Prostate gland (tissue), 2 donors: ENCODE measurements at regions not wholly inside any gene's neighbourhood (a gene's known extent, or its start where the extent isn't known, plus 50 kb on each side); places are given as distances from the start of the nearest gene placed in this dataset.
A peak's percentile ranks its signal among the peaks of the same experiment; 100 is the strongest.

Source experiments
- DNase-seq: peaks from one replicate; pipeline ENCODE4 v3.0.0-alpha.2; 2019; ENCODE audit warnings: low spot score
- H3K27ac ChIP-seq, 2 donors: fragments of 200-600 bp; sonication (generic); 2 replicates each; pipeline ENCODE4 v1.5.1; 2017 to 2019
- H3K27me3 ChIP-seq: fragments of 200-600 bp; sonication (generic); replicated peaks from 2 replicates; pipeline ENCODE4 v1.5.1; 2019; ENCODE audit not compliant: insufficient read depth
- H3K36me3 ChIP-seq, 2 donors: fragments of 200-600 bp; sonication (generic); 1 replicate in 1 of 2; 2 replicates in 1 of 2; pipeline versions ENCODE4 v1.5.1 to v1.8.1; 2017 to 2019
- H3K4me1 ChIP-seq: fragments of 200-600 bp; sonication (generic); replicated peaks from 2 replicates; pipeline ENCODE4 v1.5.1; 2019
- H3K4me3 ChIP-seq, 2 donors: fragments of 200-600 bp; sonication (generic); 2 replicates each; pipeline ENCODE4 v1.5.1; 2017 to 2019
- H3K9me3 ChIP-seq: fragments of 200-600 bp; sonication (generic); 2 replicates; pipeline ENCODE4 v1.5.1; 2017
- CTCF ChIP-seq, 4 experiments: fragments of 200-600 bp in 2 of 4; fragments of 450-650 bp in 2 of 4; sonication (generic) in 2 of 4; IDR thresholded peaks; 1 replicate in 3 of 4; 2 replicates in 1 of 4; pipeline ENCODE4 v1.5.1; 2016 to 2019; ENCODE audit warnings: antibody characterized with exemption in 4 of 4, mild to moderate bottlenecking in 2 of 4, moderate library complexity in 2 of 4
- POLR2A ChIP-seq: fragments of 450-650 bp; IDR thresholded peaks from one replicate; pipeline ENCODE4 v1.6.1; 2016; ENCODE audit warnings: antibody characterized with exemption, mild to moderate bottlenecking
- POLR2AphosphoS5 ChIP-seq: sonication (generic); formaldehyde crosslinking; IDR thresholded peaks from one replicate; pipeline ENCODE4 v1.6.1; 2017; ENCODE audit warnings: antibody characterized with exemption
- WGBS: methylation state at CpG from one replicate; pipeline ENCODE4 v1.1.5; 2018; 5-methylcytosine and 5-hydroxymethylcytosine counted together
- intact Hi-C: fragments of 100-400 bp; cut with DNase I; formaldehyde crosslinking; loops from one replicate; pipeline ENCODE4 v1.14.2; 2022

GRCh38 chr1:58919226-58919958 is 135.5 kb upstream of the JUN start:
- DNase-seq = no peak
- Histone ChIP-seq H3K36me3 (no peaks in the 10 kb centered on the region), H3K4me1 (peaks cover 8% of the 10 kb centered on the region), H3K4me3 (no peak overlapping the region), H3K27ac (no peak overlapping the region), H3K9me3 (no peaks in the 10 kb centered on the region), H3K27me3 (no peaks in the 10 kb centered on the region)
- 94% methylated on average over 9 of the region's 9 CpGs for WGBS
- TF ChIP-seq CTCF (IDR thresholded peaks at IDR 0.05) = no peak
- no peak for TF ChIP-seq POLR2AphosphoS5
- no peak for TF ChIP-seq POLR2A
- intact Hi-C loops = no loop called here

- H3K4me1 ChIP-seq = peaks cover 8% of the 10 kb centered on the region
- no peak overlapping the region for H3K4me3 ChIP-seq
- H3K9me3 ChIP-seq = no peaks in the 10 kb centered on the region
- WGBS = 87% methylated on average over 4 of the region's 4 CpGs
- H3K27me3 ChIP-seq = no peaks in the 10 kb centered on the region
- TF ChIP-seq CTCF (IDR thresholded peaks at IDR 0.05) (no peak), POLR2AphosphoS5 (no peak), POLR2A (no peak)
- intact Hi-C loops = no loop called here
- no peaks in the 10 kb centered on the region for H3K36me3 ChIP-seq
- H3K27ac ChIP-seq = no peak overlapping the region
- DNase-seq = no peak
Observed at GRCh38 chr1:58919959-58920321, 136.1 kb upstream of the JUN start.

- Histone ChIP-seq H3K4me1 (peaks cover 8% of the 10 kb centered on the region), H3K27ac (no peak overlapping the region), H3K4me3 (no peak overlapping the region), H3K36me3 (no peaks in the 10 kb centered on the region), H3K27me3 (no peaks in the 10 kb centered on the region), H3K9me3 (no peaks in the 10 kb centered on the region)
- 96% methylated on average over 3 of the region's 3 CpGs for WGBS
- DNase-seq = no peak
- intact Hi-C loops = no loop called here
- no peak for TF ChIP-seq POLR2A
- TF ChIP-seq POLR2AphosphoS5 = no peak
- no peak for TF ChIP-seq CTCF (IDR thresholded peaks at IDR 0.05)
Observed at GRCh38 chr1:58921342-58921741, 137.5 kb upstream of the JUN start.

GRCh38 chr1:58921751-58922150 is 137.9 kb upstream of the JUN start:
- DNase-seq = no peak
- H3K9me3 ChIP-seq = no peaks in the 10 kb centered on the region
- H3K4me1 ChIP-seq = peaks cover 8% of the 10 kb centered on the region
- WGBS = 82% methylated on average over 2 of the region's 2 CpGs
- intact Hi-C loops = no loop called here
- peak overlapping the region; percentile 70 to 75 for H3K27ac ChIP-seq
- no peaks in the 10 kb centered on the region for H3K36me3 ChIP-seq
- H3K27me3 ChIP-seq = no peaks in the 10 kb centered on the region
- H3K4me3 ChIP-seq = no peak overlapping the region
- TF ChIP-seq CTCF (IDR thresholded peaks at IDR 0.05) = no peak
- no peak for TF ChIP-seq POLR2AphosphoS5
- no peak for TF ChIP-seq POLR2A
